Tibial artery (tissue), 4 donors: ENCODE measurements at regions not wholly inside any gene's neighbourhood (a gene's known extent, or its start where the extent isn't known, plus 50 kb on each side); places are given as distances from the start of the nearest gene placed in this dataset.

Source experiments
- DNase-seq, 2 donors: peaks; one replicate each; pipeline ENCODE4 v3.0.0-alpha.2; 2019
- H3K27ac ChIP-seq, 2 donors: fragments of 200-600 bp; sonication (generic) in 1 of 2; 1 replicate in 1 of 2; 2 replicates in 1 of 2; pipeline ENCODE4 v1.5.1; 2018 to 2019; ENCODE audit warnings: mild to moderate bottlenecking in 1 of 2
- H3K27me3 ChIP-seq, 2 donors: fragments of 200-600 bp; sonication (generic) in 1 of 2; one replicate each; pipeline versions ENCODE4 v1.5.1 to v1.6.0; 2016 to 2019
- H3K36me3 ChIP-seq, 3 donors: fragments of 200-600 bp; sonication (generic) in 2 of 3; one replicate each; pipeline ENCODE4 v1.5.1; 2016 to 2019; ENCODE audit warnings: mild to moderate bottlenecking in 2 of 3
- H3K4me1 ChIP-seq, 4 donors: fragments of 200-600 bp; sonication (generic) in 2 of 4; 1 replicate in 3 of 4; 2 replicates in 1 of 4; pipeline ENCODE4 v1.5.1; 2016 to 2019
- H3K4me3 ChIP-seq, 2 donors: fragments of 200-600 bp; sonication (generic) in 1 of 2; 1 replicate in 1 of 2; 2 replicates in 1 of 2; pipeline ENCODE4 v1.5.1; 2018 to 2019; ENCODE audit warnings: mild to moderate bottlenecking in 2 of 2
- H3K9me3 ChIP-seq, 3 donors: fragments of 200-600 bp; sonication (generic) in 1 of 3; one replicate each; pipeline ENCODE4 v1.5.1; 2016 to 2019
- CTCF ChIP-seq, 2 experiments: fragments of 200-600 bp in 1 of 2; fragments of 450-650 bp in 1 of 2; IDR thresholded peaks; one replicate each; pipeline ENCODE4 v1.5.1; 2017 to 2019; ENCODE audit warnings: antibody characterized with exemption in 2 of 2, mild to moderate bottlenecking in 1 of 2, moderate library complexity in 1 of 2
- intact Hi-C: fragments of 100-400 bp; cut with DNase I; formaldehyde crosslinking; loops from one replicate; pipeline ENCODE4 v1.15.0; 2023; ENCODE audit warnings: low total_unique reads

GRCh38 chr7:47097431-47097830, 484.5 kb downstream of the TNS3 start:
- no peak overlapping the region for H3K27ac ChIP-seq
- no peak for TF ChIP-seq CTCF (IDR thresholded peaks at IDR 0.05)
- H3K4me3 ChIP-seq = no peak overlapping the region
- no peaks in the 10 kb centered on the region for H3K4me1 ChIP-seq
- H3K27me3 ChIP-seq = no peaks in the 10 kb centered on the region
- intact Hi-C loops = loop anchor here (10.0 kb wide), 1 partner anchor 97 kb away; no protein-coding TSS in a partner anchor
- H3K9me3 ChIP-seq = no peaks in the 10 kb centered on the region
- H3K36me3 ChIP-seq = no peaks in the 10 kb centered on the region
- DNase-seq = no peak

- no peaks in the 10 kb centered on the region for H3K27me3 ChIP-seq
- no peaks in the 10 kb centered on the region for H3K4me1 ChIP-seq
- no peak for DNase-seq
- H3K27ac ChIP-seq = no peak overlapping the region
- intact Hi-C loops = loop anchor here (10.0 kb wide), 1 partner anchor 99 kb away; no protein-coding TSS in a partner anchor
- no peaks in the 10 kb centered on the region for H3K36me3 ChIP-seq
- H3K4me3 ChIP-seq = no peak overlapping the region
- TF ChIP-seq CTCF (IDR thresholded peaks at IDR 0.05) = no peak
- H3K9me3 ChIP-seq = no peaks in the 10 kb centered on the region
Observed at GRCh38 chr7:47095946-47096345, 486.0 kb downstream of the TNS3 start.

GRCh38 chr7:47094462-47094861, 487.4 kb downstream of the TNS3 start:
- no peak for TF ChIP-seq CTCF (IDR thresholded peaks at IDR 0.05)
- H3K36me3 ChIP-seq = no peaks in the 10 kb centered on the region
- intact Hi-C loops = loop anchor here (10.0 kb wide), 1 partner anchor 100 kb away; no protein-coding TSS in a partner anchor
- no peaks in the 10 kb centered on the region for H3K9me3 ChIP-seq
- no peak for DNase-seq
- H3K4me1 ChIP-seq = no peaks in the 10 kb centered on the region
- no peak overlapping the region for H3K4me3 ChIP-seq
- H3K27me3 ChIP-seq = no peaks in the 10 kb centered on the region
- H3K27ac ChIP-seq = no peak overlapping the region

- no peak for TF ChIP-seq CTCF (IDR thresholded peaks at IDR 0.05)
- no peak for DNase-seq
- Histone ChIP-seq H3K9me3 (no peaks in the 10 kb centered on the region), H3K27me3 (no peaks in the 10 kb centered on the region), H3K4me3 (no peak overlapping the region), H3K4me1 (peaks cover 0 to 3% (median 2%) of the 10 kb centered on the region in 4 donors), H3K36me3 (no peaks in the 10 kb centered on the region), H3K27ac (no peak overlapping the region)
- intact Hi-C loops = loop anchor here (10.0 kb wide), 1 partner anchor 101 kb away; no protein-coding TSS in a partner anchor
Observed at GRCh38 chr7:47093320-47094234, 488.3 kb downstream of the TNS3 start.

- Histone ChIP-seq H3K4me3 (no peak overlapping the region), H3K36me3 (no peaks in the 10 kb centered on the region), H3K27ac (no peak overlapping the region), H3K27me3 (no peaks in the 10 kb centered on the region), H3K4me1 (peaks cover 0 to 10% (median 5%) of the 10 kb centered on the region in 4 donors), H3K9me3 (no peaks in the 10 kb centered on the region)
- DNase-seq = no peak
- TF ChIP-seq CTCF (IDR thresholded peaks at IDR 0.05) = no peak
- intact Hi-C loops = loop anchor here (10.0 kb wide), 1 partner anchor 102 kb away; no protein-coding TSS in a partner anchor
Observed at GRCh38 chr7:47092336-47092735, 489.6 kb downstream of the TNS3 start.
